ENCODE measurements at regions not wholly inside any gene's neighbourhood (a gene's known extent, or its start where the extent isn't known, plus 50 kb on each side); places are given as distances from the start of the nearest gene placed in this dataset.
"Not testable (repeated sequence)": the region's sequence is repeated elsewhere in the genome, so short reads cannot be mapped to it uniquely, and the experiment has no call there.

- peaks cover 49% of the 10 kb centered on the region for H3K4me1 Mint-ChIP-seq (ENCODE audit: low read depth)
- intact Hi-C loops (cut with micrococcal nuclease); H3K36me3 Mint-ChIP-seq (ENCODE audit: low read depth): not testable (repeated sequence)
Measured at GRCh38 chr4:184277010-184277409, 59.3 kb upstream of the ENPP6 start.

GRCh38 chr4:184276346-184276745 lies 58.7 kb upstream of the ENPP6 start:
- Mint-ChIP-seq H3K9me3 (peaks cover 11% of the 10 kb centered on the region), H3K4me1 (ENCODE audit: low read depth) (peaks cover 42% of the 10 kb centered on the region)
- DNase-seq; H3K27ac Mint-ChIP-seq; H3K27me3 Mint-ChIP-seq (ENCODE audit: low read depth); H3K4me3 Mint-ChIP-seq; H3K36me3 Mint-ChIP-seq (ENCODE audit: low read depth); intact Hi-C loops (cut with micrococcal nuclease): not testable (repeated sequence)
- CTCF ChIA-PET, result interaction anchor here (1.9 kb wide), 1 partner anchor 12 kb away, joined by 7 read pairs; no protein-coding TSS in a partner anchor

More at GRCh38 chr4:184277010-184277409, 59.3 kb upstream of the ENPP6 start:
- CTCF ChIA-PET, result interaction anchor here (1.9 kb wide), 1 partner anchor 13 kb away, joined by 7 read pairs; no protein-coding TSS in a partner anchor
- H3K4me3 Mint-ChIP-seq; H3K27me3 Mint-ChIP-seq (ENCODE audit: low read depth); DNase-seq; H3K27ac Mint-ChIP-seq: not testable (repeated sequence)
- peaks cover 11% of the 10 kb centered on the region for H3K9me3 Mint-ChIP-seq

GRCh38 chr4:184275766-184276165 lies 58.1 kb upstream of the ENPP6 start:
- Mint-ChIP-seq H3K4me3 (no peak overlapping the region), H3K27me3 (ENCODE audit: low read depth) (peaks cover 2% of the 10 kb centered on the region), H3K27ac (no peak overlapping the region), H3K36me3 (ENCODE audit: low read depth) (peaks cover 9% of the 10 kb centered on the region), H3K4me1 (ENCODE audit: low read depth) (peaks cover 36% of the 10 kb centered on the region), H3K9me3 (peaks cover 11% of the 10 kb centered on the region)
- intact Hi-C loops (cut with micrococcal nuclease), result no loop called here
- no peak for DNase-seq
- CTCF ChIA-PET, result interaction anchor here (1.9 kb wide), 1 partner anchor 12 kb away, joined by 7 read pairs; no protein-coding TSS in a partner anchor

- CTCF ChIA-PET, result interaction anchor here (1.3 to 2.0 kb wide), 2 partner anchors 10 to 143 kb away, joined by 3 to 11 read pairs; no protein-coding TSS in a partner anchor
- peaks cover 11% of the 10 kb centered on the region for H3K9me3 Mint-ChIP-seq
- peaks cover 2% of the 10 kb centered on the region for H3K27me3 Mint-ChIP-seq (ENCODE audit: low read depth)
- no peak overlapping the region for H3K4me3 Mint-ChIP-seq
- no peak for DNase-seq
- H3K4me1 Mint-ChIP-seq (ENCODE audit: low read depth), result peaks cover 32% of the 10 kb centered on the region
- H3K36me3 Mint-ChIP-seq (ENCODE audit: low read depth), result peaks cover 9% of the 10 kb centered on the region
- H3K27ac Mint-ChIP-seq, result no peak overlapping the region
- intact Hi-C loops (cut with micrococcal nuclease), result no loop called here
Measured at GRCh38 chr4:184274286-184274951, 56.7 kb upstream of the ENPP6 start.

GRCh38 chr4:184273166-184274147 lies 55.8 kb upstream of the ENPP6 start:
- CTCF ChIA-PET, result interaction anchor here (1.0 to 2.0 kb wide), 3 partner anchors 9 to 144 kb away, joined by 3 to 11 read pairs (median 4); no protein-coding TSS in a partner anchor
- H3K9me3 Mint-ChIP-seq, result peaks cover 11% of the 10 kb centered on the region
- no peak for DNase-seq
- H3K27ac Mint-ChIP-seq, result no peak overlapping the region
- peaks cover 9% of the 10 kb centered on the region for H3K36me3 Mint-ChIP-seq (ENCODE audit: low read depth)
- H3K4me3 Mint-ChIP-seq, result no peak overlapping the region
- H3K4me1 Mint-ChIP-seq (ENCODE audit: low read depth), result peaks cover 37% of the 10 kb centered on the region
- intact Hi-C loops (cut with micrococcal nuclease), result no loop called here
- peaks cover 2% of the 10 kb centered on the region for H3K27me3 Mint-ChIP-seq (ENCODE audit: low read depth)

GRCh38 chr4:184270808-184271413 lies 53.2 kb upstream of the ENPP6 start:
- H3K4me1 Mint-ChIP-seq (ENCODE audit: low read depth), result peaks cover 41% of the 10 kb centered on the region

GRCh38 chr4:184269879-184270430 lies 52.3 kb upstream of the ENPP6 start:
- peaks cover 2% of the 10 kb centered on the region for H3K27me3 Mint-ChIP-seq (ENCODE audit: low read depth)
- peaks cover 47% of the 10 kb centered on the region for H3K4me1 Mint-ChIP-seq (ENCODE audit: low read depth)
- no peak for DNase-seq
- intact Hi-C loops (cut with micrococcal nuclease), result loop anchor here (5.0 to 10.0 kb wide), 3 partner anchors 552 to 865 kb away; no protein-coding TSS in a partner anchor
- H3K27ac Mint-ChIP-seq, result no peak overlapping the region
- no peaks in the 10 kb centered on the region for H3K9me3 Mint-ChIP-seq
- no peak overlapping the region for H3K4me3 Mint-ChIP-seq
- CTCF ChIA-PET, result interaction anchor here (1.5 to 8.2 kb wide), 2 partner anchors 12 to 205 kb away, joined by 4 to 131 read pairs; no protein-coding TSS in a partner anchor
- H3K36me3 Mint-ChIP-seq (ENCODE audit: low read depth), result no peaks in the 10 kb centered on the region

More at GRCh38 chr4:184270808-184271413, 53.2 kb upstream of the ENPP6 start:
- Mint-ChIP-seq H3K27ac (no peak overlapping the region), H3K9me3 (no peaks in the 10 kb centered on the region), H3K27me3 (ENCODE audit: low read depth) (peaks cover 2% of the 10 kb centered on the region), H3K4me3 (no peak overlapping the region), H3K36me3 (ENCODE audit: low read depth) (no peaks in the 10 kb centered on the region)
- DNase-seq, result no peak
- intact Hi-C loops (cut with micrococcal nuclease), result no loop called here
- CTCF ChIA-PET, result interaction anchor here (0.7 to 1.3 kb wide), 3 partner anchors 9 to 35 kb away, joined by 3 to 4 read pairs (median 3); no protein-coding TSS in a partner anchor

- intact Hi-C loops (cut with micrococcal nuclease), result loop anchor here (1.0 to 10.0 kb wide), 15 partner anchors 13 to 866 kb away; partner anchors contain the start of genes CASP3, IRF2 and PRIMPOL
- peak overlapping the region; percentile 58 for H3K4me3 Mint-ChIP-seq
- CTCF ChIA-PET, result interaction anchor here (0.9 to 8.2 kb wide), 7 partner anchors 13 to 248 kb away, joined by 3 to 131 read pairs (median 4); no protein-coding TSS in a partner anchor
- DNase-seq, result no peak
- H3K9me3 Mint-ChIP-seq, result no peaks in the 10 kb centered on the region
- H3K36me3 Mint-ChIP-seq (ENCODE audit: low read depth), result no peaks in the 10 kb centered on the region
- H3K27ac Mint-ChIP-seq, result peak overlapping the region; percentile 85
- peaks cover 52% of the 10 kb centered on the region for H3K4me1 Mint-ChIP-seq (ENCODE audit: low read depth)
- peaks cover 2% of the 10 kb centered on the region for H3K27me3 Mint-ChIP-seq (ENCODE audit: low read depth)
Measured at GRCh38 chr4:184268584-184269160, 51.0 kb upstream of the ENPP6 start.

- Mint-ChIP-seq H3K4me1 (ENCODE audit: low read depth) (peaks cover 58% of the 10 kb centered on the region), H3K4me3 (peak overlapping the region; percentile 58), H3K36me3 (ENCODE audit: low read depth) (no peaks in the 10 kb centered on the region), H3K27me3 (ENCODE audit: low read depth) (no peaks in the 10 kb centered on the region), H3K9me3 (no peaks in the 10 kb centered on the region), H3K27ac (peak overlapping the region; percentile 85)
- CTCF ChIA-PET, result interaction anchor here (1.0 to 8.2 kb wide), 6 partner anchors 14 to 249 kb away, joined by 3 to 131 read pairs (median 4); no protein-coding TSS in a partner anchor
- intact Hi-C loops (cut with micrococcal nuclease), result loop anchor here (1.0 to 10.0 kb wide), 15 partner anchors 13 to 867 kb away; partner anchors contain the start of genes CASP3, IRF2 and PRIMPOL
- DNase-seq, result peak; percentile 89
Measured at GRCh38 chr4:184267673-184268583, 50.3 kb upstream of the ENPP6 start.
